ENCODE measurements at regions not wholly inside any gene's neighbourhood (a gene's known extent, or its start where the extent isn't known, plus 50 kb on each side); places are given as distances from the start of the nearest gene placed in this dataset.

DNA sequence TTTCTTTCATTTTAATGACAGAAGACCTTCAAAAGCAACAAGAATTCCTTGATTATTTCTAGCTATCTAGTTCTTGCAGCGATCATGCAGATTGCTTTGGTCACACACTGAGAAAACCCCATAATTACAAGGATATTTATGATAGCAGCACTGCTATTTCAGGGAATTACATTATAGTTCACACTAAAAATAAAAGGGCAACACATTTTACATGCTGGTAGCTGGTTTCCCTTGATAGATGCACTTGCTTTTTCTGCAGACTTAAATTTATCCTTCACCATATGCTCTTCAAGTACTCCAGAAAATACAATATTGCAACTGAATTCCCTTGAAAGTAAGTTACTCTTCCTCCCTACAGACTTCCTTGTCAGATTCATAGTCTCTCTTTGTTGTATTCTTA, 751.1 kb downstream of the CCDC85A start:
- no peak overlapping the region for H3K4me3 ChIP-seq (ENCODE audit: low read depth, low read length)
- TF ChIP-seq CTCF (IDR thresholded peaks at IDR 0.05; ENCODE audit: borderline replicate concordance, insufficient read depth, low read depth, low read length): no peak

DNA sequence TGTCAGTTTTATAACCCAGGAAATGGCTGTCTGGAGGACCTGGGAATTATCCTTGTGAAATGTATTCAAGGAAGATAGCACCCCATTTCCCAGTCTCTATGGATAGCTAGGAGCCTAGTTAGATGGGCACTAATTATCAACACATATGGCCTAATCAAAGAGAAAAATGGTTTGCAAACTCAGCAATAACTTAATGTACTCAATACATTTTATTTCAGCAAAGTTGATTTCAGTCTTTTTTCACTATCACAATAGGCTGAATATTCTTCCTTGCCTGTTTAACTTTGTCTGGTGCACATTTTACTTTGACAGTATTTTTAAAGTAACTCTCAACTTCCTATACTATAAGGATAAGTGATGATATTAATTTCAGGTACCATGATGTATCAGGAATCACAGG, 756.3 kb downstream of the CCDC85A start:
- no peak for TF ChIP-seq CTCF (IDR thresholded peaks at IDR 0.05; ENCODE audit: borderline replicate concordance, insufficient read depth, low read depth, low read length)
- no peak overlapping the region for H3K4me3 ChIP-seq (ENCODE audit: low read depth, low read length)

- TF ChIP-seq CTCF (IDR thresholded peaks at IDR 0.05; ENCODE audit: borderline replicate concordance, insufficient read depth, low read depth, low read length): no peak
- H3K4me3 ChIP-seq (ENCODE audit: low read depth, low read length): no peak overlapping the region
Measured at GRCh38 chr2:56952871-56953270, 769.1 kb downstream of the CCDC85A start.

DNA sequence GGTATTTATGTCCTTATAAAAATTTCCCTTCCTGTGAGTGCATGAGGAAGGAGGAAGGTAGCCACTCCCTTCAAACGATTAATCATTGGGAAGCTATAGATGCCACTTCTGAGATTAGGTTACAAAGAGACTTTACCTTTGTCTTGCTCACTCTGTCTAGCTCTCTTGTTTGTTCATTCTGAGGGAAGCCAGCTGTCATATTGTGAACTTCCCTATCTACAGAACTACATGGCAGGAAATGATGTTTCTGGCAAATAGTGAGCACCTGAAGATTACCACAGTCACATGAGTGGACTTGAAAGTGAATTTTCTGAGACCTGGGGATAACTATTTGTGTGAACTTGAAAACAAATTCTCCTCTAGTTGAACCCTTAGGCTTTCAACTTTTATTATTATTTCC, 776.8 kb downstream of the CCDC85A start:
- TF ChIP-seq CTCF (IDR thresholded peaks at IDR 0.05; ENCODE audit: borderline replicate concordance, insufficient read depth, low read depth, low read length): no peak
- no peak overlapping the region for H3K4me3 ChIP-seq (ENCODE audit: low read depth, low read length)

- TF ChIP-seq CTCF (IDR thresholded peaks at IDR 0.05; ENCODE audit: borderline replicate concordance, insufficient read depth, low read depth, low read length): no peak
- no peak overlapping the region for H3K4me3 ChIP-seq (ENCODE audit: low read depth, low read length)
Measured at GRCh38 chr2:56962673-56963072, 778.9 kb downstream of the CCDC85A start.

DNA sequence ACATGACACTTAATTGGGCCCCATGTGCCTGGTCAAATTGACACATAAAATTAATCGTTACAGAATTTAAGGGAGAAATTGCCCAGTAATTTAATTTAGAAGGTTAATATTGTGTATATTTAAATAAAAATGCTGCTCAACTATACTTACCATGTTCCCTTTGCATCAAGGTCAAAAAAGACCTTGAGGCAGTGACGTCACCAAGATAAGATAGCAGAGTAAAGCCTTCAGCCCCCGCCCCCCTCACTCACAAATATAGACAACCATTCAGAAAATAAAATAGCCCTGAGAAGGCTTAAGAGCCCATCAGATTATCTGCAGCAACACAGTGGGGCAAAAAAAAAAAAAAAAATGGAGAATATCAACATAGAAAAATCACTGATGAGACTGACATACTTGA, 785.7 kb downstream of the CCDC85A start:
- TF ChIP-seq CTCF (IDR thresholded peaks at IDR 0.05; ENCODE audit: borderline replicate concordance, insufficient read depth, low read depth, low read length): no peak
- no peak overlapping the region for H3K4me3 ChIP-seq (ENCODE audit: low read depth, low read length)

GRCh38 chr2:56971383-56971974, 787.7 kb downstream of the CCDC85A start:
- no peak overlapping the region for H3K4me3 ChIP-seq (ENCODE audit: low read depth, low read length)

More at GRCh38 chr2:56971383-56971974, 787.7 kb downstream of the CCDC85A start:
- TF ChIP-seq CTCF (IDR thresholded peaks at IDR 0.05; ENCODE audit: borderline replicate concordance, insufficient read depth, low read depth, low read length): no peak

All from GM12875 (cell line).